Ishikawa (cell line): ENCODE measurements at regions not wholly inside any gene's neighbourhood (a gene's known extent, or its start where the extent isn't known, plus 50 kb on each side); places are given as distances from the start of the nearest gene placed in this dataset.
A peak's percentile ranks its signal among the peaks of the same experiment; 100 is the strongest.

Experiments used
- CEBPB ChIP-seq: IDR thresholded peaks from 2 replicates; pipeline ENCODE4 v1.6.1; 2012
- CREB1 ChIP-seq: IDR thresholded peaks from 2 replicates; pipeline ENCODE4 v1.6.1; 2012; ENCODE audit warnings: low read depth
- EGR1 ChIP-seq: IDR thresholded peaks from 2 replicates; pipeline ENCODE4 v1.6.1; 2012
- EP300 ChIP-seq: IDR thresholded peaks from 2 replicates; pipeline ENCODE4 v1.6.1; 2012; ENCODE audit warnings: borderline replicate concordance
- FOXM1 ChIP-seq: IDR thresholded peaks from 2 replicates; pipeline ENCODE4 v1.6.1; 2012; ENCODE audit warnings: low read depth, borderline replicate concordance
- NFIC ChIP-seq: IDR thresholded peaks from 2 replicates; pipeline ENCODE4 v1.6.1; 2012
- RAD21 ChIP-seq: IDR thresholded peaks from 2 replicates; pipeline ENCODE4 v1.6.1; 2012; ENCODE audit warnings: low read depth
- TAF1 ChIP-seq: IDR thresholded peaks from 2 replicates; pipeline ENCODE4 v1.6.1; 2012; ENCODE audit warnings: low read depth, mild to moderate bottlenecking
- TCF12 ChIP-seq: IDR thresholded peaks from 2 replicates; pipeline ENCODE4 v1.6.1; 2012; ENCODE audit warnings: low read depth
- TEAD4 ChIP-seq: IDR thresholded peaks from 2 replicates; pipeline ENCODE4 v1.6.1; 2012
- YY1 ChIP-seq: IDR thresholded peaks from 2 replicates; pipeline ENCODE4 v1.6.1; 2012; ENCODE audit warnings: low read depth
- ZBTB7A ChIP-seq: IDR thresholded peaks from 2 replicates; pipeline ENCODE4 v1.6.1; 2012; ENCODE audit warnings: low read depth
- TF ChIP-seq, protein P1 (sequence below): IDR thresholded peaks from 2 replicates; pipeline ENCODE4 v1.6.1; 2012
- TF ChIP-seq, protein P2 (sequence below): IDR thresholded peaks from 2 replicates; pipeline ENCODE4 v1.6.1; 2012
- TF ChIP-seq, protein P3 (sequence below): IDR thresholded peaks from 2 replicates; pipeline ENCODE4 v1.6.1; 2012; ENCODE audit warnings: low read depth, mild to moderate bottlenecking

DNA sequence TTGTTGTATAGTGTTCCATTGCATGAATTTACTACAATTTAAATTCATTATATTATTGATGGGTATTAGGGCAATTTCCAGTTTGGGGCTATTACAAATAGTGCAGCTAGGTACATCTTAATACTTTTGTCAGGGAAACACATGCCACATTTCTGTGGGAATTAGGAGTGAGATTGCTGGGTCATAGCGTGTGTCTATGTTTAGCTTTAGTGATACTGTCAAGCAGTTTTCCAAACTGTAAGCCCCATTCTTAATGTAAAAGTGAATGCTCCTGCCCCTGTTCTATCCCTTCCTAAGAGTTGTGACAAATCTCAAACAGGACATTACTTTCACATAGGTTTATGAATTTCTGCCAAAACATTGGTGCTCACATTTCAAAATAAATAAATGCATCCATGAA lies 184.5 kb upstream of the ANKRD28 start:
- TF ChIP-seq TAF1, result no peak
- no peak for TF ChIP-seq TCF12
- TF ChIP-seq RAD21, result no peak
- no peak for TF ChIP-seq CEBPB
- TF ChIP-seq YY1, result no peak
- no peak for TF ChIP-seq CREB1
- no peak for TF ChIP-seq EP300
- no peak for TF ChIP-seq ZBTB7A
- TF ChIP-seq, protein P1, sequence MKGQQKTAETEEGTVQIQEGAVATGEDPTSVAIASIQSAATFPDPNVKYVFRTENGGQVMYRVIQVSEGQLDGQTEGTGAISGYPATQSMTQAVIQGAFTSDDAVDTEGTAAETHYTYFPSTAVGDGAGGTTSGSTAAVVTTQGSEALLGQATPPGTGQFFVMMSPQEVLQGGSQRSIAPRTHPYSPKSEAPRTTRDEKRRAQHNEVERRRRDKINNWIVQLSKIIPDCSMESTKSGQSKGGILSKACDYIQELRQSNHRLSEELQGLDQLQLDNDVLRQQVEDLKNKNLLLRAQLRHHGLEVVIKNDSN, result no peak

DNA sequence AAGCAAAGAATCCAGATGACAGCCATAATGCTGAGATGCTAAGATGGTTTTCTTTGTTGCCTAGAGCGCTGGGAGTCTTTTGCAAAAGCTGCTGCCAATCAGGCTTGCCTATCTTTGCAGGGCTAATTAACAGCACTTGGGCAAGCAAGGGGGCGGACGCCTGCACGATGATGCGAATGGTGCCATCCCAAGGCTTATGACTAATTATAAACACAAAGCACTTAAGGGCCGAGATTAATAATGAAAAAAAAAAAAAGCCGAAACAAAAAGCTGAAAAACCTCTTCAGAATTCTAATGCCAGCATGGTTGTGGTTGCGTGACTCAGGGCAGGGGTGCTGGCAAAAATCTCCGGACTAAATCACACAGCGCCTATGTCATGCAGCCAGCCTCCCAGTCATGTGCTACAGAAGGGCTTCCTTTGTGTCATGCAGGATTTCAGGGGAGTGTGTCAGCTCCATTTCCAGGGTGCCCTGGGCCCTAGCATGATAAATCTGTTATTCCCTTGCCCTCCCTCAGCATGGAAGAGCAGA lies 185.0 kb upstream of the ANKRD28 start:
- TF ChIP-seq, protein P1, result no peak
- TF ChIP-seq FOXM1 (peak; percentile 16; the same call in 1 of the 2 replicates), NFIC (peak; percentile 48), EP300 (peak; percentile 55)

DNA sequence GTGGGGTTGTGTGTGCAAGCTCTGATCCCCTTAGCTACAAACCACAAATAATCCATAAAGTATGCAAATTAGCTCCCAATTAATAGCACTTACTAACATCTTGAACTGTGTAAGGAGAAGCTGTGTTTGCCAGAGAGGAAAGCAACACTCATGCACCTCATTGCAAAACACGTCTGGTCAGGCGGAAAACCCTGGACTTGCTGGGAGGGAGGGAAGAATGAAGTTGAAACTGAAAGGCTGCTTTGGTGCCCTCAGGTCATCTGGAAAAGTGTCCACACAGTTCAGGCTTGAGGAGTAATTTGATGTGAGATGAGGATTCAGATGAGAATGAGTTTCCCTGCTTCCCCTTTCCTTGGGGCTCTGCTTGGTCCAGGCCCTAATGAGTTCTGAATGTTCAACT lies 185.5 kb upstream of the ANKRD28 start:
- TF ChIP-seq, protein P1, result no peak
- no peak for TF ChIP-seq CEBPB

DNA sequence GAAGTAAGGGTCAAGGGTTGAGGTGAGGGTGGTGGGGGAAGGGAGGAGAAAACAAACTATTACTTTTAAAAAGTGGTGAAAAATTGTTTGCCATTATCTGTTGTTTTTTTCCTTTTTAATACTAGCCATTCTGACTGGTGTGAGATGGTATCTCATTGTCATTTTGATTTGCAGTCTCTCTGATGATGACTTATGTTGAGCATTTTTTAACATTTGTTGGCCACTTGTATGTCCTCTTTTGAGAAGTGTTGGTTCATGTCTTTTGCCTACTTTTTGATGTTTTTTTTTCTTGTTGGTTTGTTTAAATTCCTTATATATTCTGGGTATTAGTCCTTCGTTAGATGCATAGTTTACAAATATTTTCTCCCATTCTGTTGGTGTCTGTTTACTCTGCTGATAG lies 185.9 kb upstream of the ANKRD28 start:
- TF ChIP-seq CREB1, result no peak
- no peak for TF ChIP-seq CEBPB
- no peak for TF ChIP-seq ZBTB7A
- no peak for TF ChIP-seq EP300
- TF ChIP-seq NFIC, result no peak
- no peak for TF ChIP-seq YY1
- TF ChIP-seq RAD21, result no peak
- TF ChIP-seq, protein P2, sequence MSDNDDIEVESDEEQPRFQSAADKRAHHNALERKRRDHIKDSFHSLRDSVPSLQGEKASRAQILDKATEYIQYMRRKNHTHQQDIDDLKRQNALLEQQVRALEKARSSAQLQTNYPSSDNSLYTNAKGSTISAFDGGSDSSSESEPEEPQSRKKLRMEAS, result no peak
- TF ChIP-seq, protein P1, result no peak
- TF ChIP-seq EGR1, result no peak
- TF ChIP-seq TCF12, result no peak
- no peak for TF ChIP-seq TAF1
- TF ChIP-seq FOXM1, result no peak
- TF ChIP-seq, protein P3, sequence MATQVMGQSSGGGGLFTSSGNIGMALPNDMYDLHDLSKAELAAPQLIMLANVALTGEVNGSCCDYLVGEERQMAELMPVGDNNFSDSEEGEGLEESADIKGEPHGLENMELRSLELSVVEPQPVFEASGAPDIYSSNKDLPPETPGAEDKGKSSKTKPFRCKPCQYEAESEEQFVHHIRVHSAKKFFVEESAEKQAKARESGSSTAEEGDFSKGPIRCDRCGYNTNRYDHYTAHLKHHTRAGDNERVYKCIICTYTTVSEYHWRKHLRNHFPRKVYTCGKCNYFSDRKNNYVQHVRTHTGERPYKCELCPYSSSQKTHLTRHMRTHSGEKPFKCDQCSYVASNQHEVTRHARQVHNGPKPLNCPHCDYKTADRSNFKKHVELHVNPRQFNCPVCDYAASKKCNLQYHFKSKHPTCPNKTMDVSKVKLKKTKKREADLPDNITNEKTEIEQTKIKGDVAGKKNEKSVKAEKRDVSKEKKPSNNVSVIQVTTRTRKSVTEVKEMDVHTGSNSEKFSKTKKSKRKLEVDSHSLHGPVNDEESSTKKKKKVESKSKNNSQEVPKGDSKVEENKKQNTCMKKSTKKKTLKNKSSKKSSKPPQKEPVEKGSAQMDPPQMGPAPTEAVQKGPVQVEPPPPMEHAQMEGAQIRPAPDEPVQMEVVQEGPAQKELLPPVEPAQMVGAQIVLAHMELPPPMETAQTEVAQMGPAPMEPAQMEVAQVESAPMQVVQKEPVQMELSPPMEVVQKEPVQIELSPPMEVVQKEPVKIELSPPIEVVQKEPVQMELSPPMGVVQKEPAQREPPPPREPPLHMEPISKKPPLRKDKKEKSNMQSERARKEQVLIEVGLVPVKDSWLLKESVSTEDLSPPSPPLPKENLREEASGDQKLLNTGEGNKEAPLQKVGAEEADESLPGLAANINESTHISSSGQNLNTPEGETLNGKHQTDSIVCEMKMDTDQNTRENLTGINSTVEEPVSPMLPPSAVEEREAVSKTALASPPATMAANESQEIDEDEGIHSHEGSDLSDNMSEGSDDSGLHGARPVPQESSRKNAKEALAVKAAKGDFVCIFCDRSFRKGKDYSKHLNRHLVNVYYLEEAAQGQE, result no peak
- TF ChIP-seq TEAD4, result no peak

DNA sequence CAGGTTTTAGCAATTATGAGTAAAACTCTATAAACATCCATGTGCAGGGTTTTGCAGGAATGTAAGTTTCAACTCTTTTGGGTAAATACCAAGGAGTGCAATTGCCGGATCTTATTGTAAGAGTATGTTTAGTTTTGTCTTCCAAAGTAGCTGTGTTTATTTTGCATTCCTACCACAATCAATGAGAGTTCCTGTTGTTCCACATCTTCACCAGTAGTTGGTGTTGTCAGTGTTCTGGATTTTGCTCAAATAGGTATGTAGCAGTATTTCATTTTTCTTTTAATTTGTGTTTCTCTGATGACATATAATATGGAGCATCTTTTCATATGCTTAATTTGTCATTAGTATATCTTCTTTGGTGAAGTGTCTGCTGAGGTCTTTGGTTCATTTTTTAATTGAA lies 185.1 kb upstream of the GALNT15 start:
- TF ChIP-seq, protein P2, result no peak
- TF ChIP-seq, protein P1, result no peak

DNA sequence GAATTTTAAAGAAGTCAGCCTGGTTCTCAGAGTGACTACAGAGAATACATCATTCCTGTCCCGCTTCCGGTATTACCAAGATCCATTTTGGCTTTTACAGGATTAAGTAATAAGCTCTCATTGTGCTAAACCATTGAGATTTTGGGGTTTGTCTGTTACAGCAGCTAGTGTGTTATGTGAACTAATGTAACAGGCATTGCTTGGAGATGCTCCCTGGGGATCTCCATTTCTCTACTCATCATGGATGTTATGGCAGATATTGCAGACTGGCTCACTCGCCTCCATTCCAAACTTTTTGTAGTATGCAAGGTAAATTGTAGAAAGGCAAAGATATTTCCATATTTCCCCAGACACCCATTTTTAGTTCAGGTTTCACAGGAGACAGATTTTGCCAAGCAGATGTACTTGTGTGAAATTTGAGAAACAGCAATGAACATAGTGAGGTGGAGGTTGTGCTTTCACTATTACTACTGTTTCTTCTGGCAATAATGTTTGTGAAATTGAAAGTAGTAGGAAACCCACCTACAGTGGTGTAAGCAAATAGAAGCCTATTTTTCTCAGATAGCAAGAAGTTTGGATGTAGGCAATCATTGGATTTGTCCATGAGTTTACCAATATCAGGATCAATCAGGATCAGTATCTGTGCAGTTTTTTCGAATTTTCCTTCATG lies 177.1 kb upstream of the GALNT15 start:
- TF ChIP-seq CREB1 (no peak), YY1 (no peak), TAF1 (no peak), CEBPB (no peak), TEAD4 (no peak)
- TF ChIP-seq, protein P3, result no peak
- TF ChIP-seq, protein P1, result no peak
